Muscle of leg (tissue), 3 donors: ENCODE measurements at regions not wholly inside any gene's neighbourhood (a gene's known extent, or its start where the extent isn't known, plus 50 kb on each side); places are given as distances from the start of the nearest gene placed in this dataset.

ENCODE experiments used
- DNase-seq: peaks from one replicate; pipeline ENCODE4 v3.0.0; 2013
- H3K27ac ChIP-seq: one replicate; pipeline ENCODE4 v1.5.1; 2013; ENCODE audit warnings: mild to moderate bottlenecking, low read length, control low read depth
- H3K27me3 ChIP-seq: one replicate; pipeline ENCODE4 v1.6.1; 2013; ENCODE audit warnings: low read length; ENCODE audit not compliant: control insufficient read depth, insufficient read depth
- H3K36me3 ChIP-seq: one replicate; pipeline ENCODE4 v1.6.1; 2013; ENCODE audit warnings: low read length; ENCODE audit not compliant: control insufficient read depth, insufficient read depth
- H3K4me1 ChIP-seq: one replicate; pipeline ENCODE4 v1.6.1; 2013; ENCODE audit warnings: low read length; ENCODE audit not compliant: control insufficient read depth, insufficient read depth
- H3K4me3 ChIP-seq: one replicate; pipeline ENCODE4 v1.5.1; 2013; ENCODE audit warnings: low read length, control low read depth
- H3K9me3 ChIP-seq: replicated peaks from 2 replicates; pipeline ENCODE4 v1.6.1; 2013; ENCODE audit warnings: low read depth, low read length; ENCODE audit not compliant: control insufficient read depth
- WGBS: methylation state at CpG from one replicate; pipeline ENCODE4 v1.1.5; 2013; ENCODE audit warnings: missing lambda C conversion rate; ENCODE audit not compliant: insufficient coverage; 5-methylcytosine and 5-hydroxymethylcytosine counted together

GRCh38 chr5:123245689-123246088, 156.6 kb downstream of the PRDM6 start:
- Histone ChIP-seq H3K4me3 (no peak overlapping the region), H3K27me3 (no peaks in the 10 kb centered on the region), H3K27ac (no peak overlapping the region), H3K4me1 (no peaks in the 10 kb centered on the region), H3K36me3 (no peaks in the 10 kb centered on the region), H3K9me3 (no peaks in the 10 kb centered on the region)
- WGBS, result no CpG with 5 or more reads among the region's 1 CpG
- DNase-seq, result no peak

- peak; percentile 52 for DNase-seq
Measured at GRCh38 chr5:123244458-123244857, 155.4 kb downstream of the PRDM6 start.

More at GRCh38 chr5:123244458-123244857, 155.4 kb downstream of the PRDM6 start:
- no CpG with 5 or more reads among the region's 2 CpGs for WGBS
- H3K27ac ChIP-seq, result peak overlapping the region; percentile 17
- no peaks in the 10 kb centered on the region for H3K4me1 ChIP-seq
- H3K9me3 ChIP-seq, result no peaks in the 10 kb centered on the region
- no peak overlapping the region for H3K4me3 ChIP-seq
- no peaks in the 10 kb centered on the region for H3K27me3 ChIP-seq
- no peaks in the 10 kb centered on the region for H3K36me3 ChIP-seq
